H1 (cell line): ENCODE measurements at regions not wholly inside any gene's neighbourhood (a gene's known extent, or its start where the extent isn't known, plus 50 kb on each side); places are given as distances from the start of the nearest gene placed in this dataset.

ENCODE experiments used
- CTCF ChIA-PET: fragments of 300-600 bp; sonication (Branson Sonifier 250); formaldehyde crosslinking; loops from one replicate; lab custom pipeline; 2021; ENCODE audit not compliant: partially characterized antibody; lab: Charles Lee
- POLR2A ChIA-PET: fragments of 300-600 bp; sonication (Branson Sonifier 250); formaldehyde crosslinking; loops from one replicate; lab custom pipeline; 2021; ENCODE audit warnings: inconsistent platforms; ENCODE audit not compliant: partially characterized antibody; lab: Charles Lee
- DNase-seq, 2 experiments: peaks; one replicate each; pipeline versions ENCODE4 v3.0.0 to v3.0.0-alpha.2; 2010 to 2022; ENCODE audit warnings: low spot score in 2 of 2, low read depth in 1 of 2, mixed read lengths in 1 of 2
- FAIRE-seq: peaks from 2 replicates; lab custom pipeline; 2011; peaks lifted over from hg19 to GRCh38; lab: Jason Lieb, UNC
- H2AFZ ChIP-seq: 2 replicates; pipeline ENCODE4 v1.8.1; 2012; ENCODE audit warnings: low read length, inconsistent platforms
- H2AK5ac ChIP-seq: 2 replicates; pipeline ENCODE4 v1.6.1; 2013; ENCODE audit warnings: low read depth, low read length
- H2BK120ac ChIP-seq: replicated peaks from 2 replicates; pipeline ENCODE3; 2013; ENCODE audit warnings: low read depth, low read length, inconsistent platforms
- H2BK12ac ChIP-seq: 2 replicates; pipeline ENCODE4 v1.6.1; 2013; ENCODE audit warnings: low read depth, low read length
- H2BK15ac ChIP-seq: 2 replicates; pipeline ENCODE4 v1.6.1; 2013; ENCODE audit warnings: low read length
- H2BK20ac ChIP-seq: 2 replicates; pipeline ENCODE4 v1.6.1; 2013; ENCODE audit warnings: low read length
- H2BK5ac ChIP-seq: 2 replicates; pipeline ENCODE4 v1.6.1; 2013; ENCODE audit warnings: low read depth, low read length
- H3K14ac ChIP-seq: 2 replicates; pipeline ENCODE4 v1.6.1; 2013; ENCODE audit warnings: inconsistent platforms; ENCODE audit not compliant: insufficient read length
- H3K18ac ChIP-seq: 2 replicates; pipeline ENCODE4 v1.6.1; 2013; ENCODE audit warnings: low read length; ENCODE audit errors: extremely low read depth
- H3K23ac ChIP-seq: 2 replicates; pipeline ENCODE4 v1.6.1; 2013; ENCODE audit warnings: inconsistent platforms; ENCODE audit not compliant: insufficient read length
- H3K23me2 ChIP-seq: 2 replicates; pipeline ENCODE4 v1.6.1; 2013; ENCODE audit warnings: low read depth, low read length
- H3K27ac ChIP-seq: 2 replicates; pipeline ENCODE4 v1.6.1; 2011; ENCODE audit warnings: low read depth, low read length, inconsistent platforms
- H3K27me3 ChIP-seq, 4 experiments: replicated peaks in 1 of 4; 1 replicate in 1 of 4; 2 replicates in 3 of 4; pipeline versions ENCODE4 v1.6.1 to v1.8.1; 2011 to 2013; ENCODE audit warnings: low read length in 3 of 4, mild to moderate bottlenecking in 3 of 4, inconsistent platforms in 2 of 4, mixed read lengths in 2 of 4, moderate library complexity in 1 of 4; ENCODE audit not compliant: control insufficient read depth in 3 of 4, insufficient read depth in 3 of 4; ENCODE audit errors: extremely low read depth in 1 of 4
- H3K36me3 ChIP-seq, 4 experiments: 2 replicates each; pipeline versions ENCODE4 v1.6.1 to v1.8.1; 2011 to 2013; ENCODE audit warnings: mild to moderate bottlenecking in 4 of 4, low read length in 3 of 4, moderate library complexity in 2 of 4, control low read depth in 1 of 4, inconsistent platforms in 1 of 4; ENCODE audit not compliant: insufficient read depth in 4 of 4, control insufficient read depth in 2 of 4
- H3K4ac ChIP-seq: replicated peaks from 2 replicates; pipeline ENCODE3; 2013; ENCODE audit warnings: low read length, low read depth, mixed read lengths, inconsistent platforms; ENCODE audit not compliant: insufficient read length
- H3K4me1 ChIP-seq, 4 experiments: replicated peaks in 1 of 4; 1 replicate in 1 of 4; 2 replicates in 3 of 4; pipeline versions ENCODE4 v1.6.1 to v1.8.1; 2011 to 2013; ENCODE audit warnings: low read length in 3 of 4, inconsistent platforms in 2 of 4, mixed read lengths in 1 of 4; ENCODE audit not compliant: insufficient read depth in 4 of 4, control insufficient read depth in 3 of 4
- H3K4me2 ChIP-seq, 2 experiments: 2 replicates each; pipeline versions ENCODE4 v1.6.1 to v1.8.1; 2011 to 2013; ENCODE audit warnings: low read depth in 2 of 2, low read length in 2 of 2, control low read depth in 1 of 2, inconsistent platforms in 1 of 2, mild to moderate bottlenecking in 1 of 2; ENCODE audit not compliant: insufficient read depth in 1 of 2
- H3K4me3 ChIP-seq, 4 experiments: fragments of 200-600, 300-600 bp in 1 of 4; sonication (generic), shearing (Covaris generic), sonication (Bioruptor Twin) in 1 of 4; 2 replicates each; pipeline versions ENCODE4 v1.5.1 to v1.8.1; 2011 to 2016; ENCODE audit warnings: low read length in 4 of 4, low read depth in 3 of 4, control low read depth in 2 of 4, inconsistent platforms in 2 of 4, mild to moderate bottlenecking in 2 of 4, mixed read lengths in 1 of 4, moderate library complexity in 1 of 4; ENCODE audit not compliant: insufficient read depth in 2 of 4; ENCODE audit errors: extremely low read depth in 1 of 4
- H3K56ac ChIP-seq: replicated peaks from 2 replicates; pipeline ENCODE3; 2013; ENCODE audit warnings: low read depth, mild to moderate bottlenecking, mixed read lengths, low read length, inconsistent platforms; ENCODE audit not compliant: insufficient read length
- H3K79me1 ChIP-seq: 2 replicates; pipeline ENCODE4 v1.6.1; 2013; ENCODE audit warnings: low read depth, low read length, control low read depth
- H3K79me2 ChIP-seq, 2 experiments: 2 replicates each; pipeline versions ENCODE4 v1.6.1 to v1.8.1; 2012 to 2013; ENCODE audit warnings: low read length in 2 of 2, mild to moderate bottlenecking in 2 of 2, inconsistent platforms in 1 of 2; ENCODE audit not compliant: insufficient read depth in 2 of 2, control insufficient read depth in 1 of 2
- H3K9ac ChIP-seq, 4 experiments: replicated peaks in 1 of 4; 1 replicate in 1 of 4; 2 replicates in 3 of 4; pipeline versions ENCODE4 v1.6.1 to v1.8.1; 2011 to 2013; ENCODE audit warnings: low read depth in 3 of 4, low read length in 3 of 4, control low read depth in 2 of 4, mild to moderate bottlenecking in 2 of 4, moderate library complexity in 2 of 4, inconsistent platforms in 1 of 4; ENCODE audit errors: extremely low read depth in 1 of 4
- H3K9me3 ChIP-seq, 2 experiments: 2 replicates each; pipeline versions ENCODE4 v1.6.1 to v1.8.1; 2012 to 2013; ENCODE audit warnings: mild to moderate bottlenecking in 2 of 2, moderate library complexity in 2 of 2, control low read depth in 1 of 2, inconsistent platforms in 1 of 2, low read depth in 1 of 2, low read length in 1 of 2, mixed read lengths in 1 of 2; ENCODE audit not compliant: insufficient read depth in 2 of 2
- H4K20me1 ChIP-seq, 2 experiments: replicated peaks in 1 of 2; 2 replicates each; pipeline versions ENCODE3 to v1.8.1; 2011 to 2013; ENCODE audit warnings: inconsistent platforms in 2 of 2, low read length in 2 of 2, mild to moderate bottlenecking in 1 of 2; ENCODE audit not compliant: insufficient read depth in 2 of 2, control insufficient read depth in 1 of 2
- H4K5ac ChIP-seq: 2 replicates; pipeline ENCODE4 v1.6.1; 2013; ENCODE audit warnings: low read length, low read depth, mixed read lengths, inconsistent platforms; ENCODE audit not compliant: insufficient read length
- H4K8ac ChIP-seq: 2 replicates; pipeline ENCODE4 v1.8.0; 2013; ENCODE audit warnings: mild to moderate bottlenecking, moderate library complexity, low read length, inconsistent platforms; ENCODE audit not compliant: insufficient read depth; ENCODE audit errors: extremely low read depth
- H4K91ac ChIP-seq: replicated peaks from 2 replicates; pipeline ENCODE3; 2013; ENCODE audit warnings: low read length, mixed read lengths, inconsistent platforms; ENCODE audit not compliant: insufficient read length
- CTCF ChIP-seq, 3 experiments: IDR thresholded peaks; 1 replicate in 2 of 3; 2 replicates in 1 of 3; pipeline versions ENCODE4 v1.5.1 to v1.6.1; 2011; ENCODE audit warnings: low read length in 3 of 3, mild to moderate bottlenecking in 3 of 3, inconsistent platforms in 2 of 3, low read depth in 1 of 3, moderate library complexity in 1 of 3; ENCODE audit not compliant: insufficient read depth in 1 of 3; ENCODE audit errors: control extremely low read depth in 1 of 3
- KDM5A ChIP-seq: fragments of 200-600 bp; IDR thresholded peaks from 2 replicates; pipeline ENCODE4 v1.7.1; 2012; ENCODE audit warnings: mild to moderate bottlenecking, low read length, inconsistent platforms, mixed read lengths
- USF2 ChIP-seq: IDR thresholded peaks from 2 replicates; pipeline ENCODE4 v1.6.1; 2011; ENCODE audit warnings: low read length, improper control_type of control experiment
- ZNF274 ChIP-seq: IDR thresholded peaks from 2 replicates; pipeline ENCODE4 v1.7.0; 2012; ENCODE audit warnings: low read length, borderline replicate concordance; ENCODE audit errors: extremely low read depth
- whole genome bisulfite sequencing, 2 experiments: shearing (Covaris generic) in 1 of 2; methylation state at CpG; one replicate each; pipeline versions ENCODE4 v1.1.6 to v1.1.7; 2013 to 2015; ENCODE audit warnings: low lambda C conversion rate in 2 of 2, mixed read lengths in 2 of 2, inconsistent platforms in 1 of 2, low coverage in 1 of 2, missing lambda C conversion rate in 1 of 2; ENCODE audit not compliant: insufficient replicate concordance in 2 of 2, insufficient coverage in 1 of 2, insufficient read length in 1 of 2; ENCODE audit errors: extremely low coverage in 1 of 2, missing lambda C conversion rate in 1 of 2; 5-methylcytosine and 5-hydroxymethylcytosine counted together

GRCh38 chr9:21568484-21568883 lies 86.4 kb upstream of the IFNE start:
- H3K4me3 ChIP-seq, result no peak overlapping the region
- H2BK5ac ChIP-seq, result no peak overlapping the region
- POLR2A ChIA-PET, result interaction anchor here (1.0 to 2.4 kb wide), 2 partner anchors 9 kb away, joined by 3 to 8 read pairs; no protein-coding TSS in a partner anchor
- CTCF ChIA-PET, result interaction anchor here (0.5 kb wide), 1 partner anchor 297 kb away, joined by 3 read pairs; no protein-coding TSS in a partner anchor
- no peak for FAIRE-seq
- H3K4ac ChIP-seq, result no peak overlapping the region
- H2BK15ac ChIP-seq, result no peak overlapping the region
- no peak overlapping the region for H4K91ac ChIP-seq
- no peak overlapping the region for H2BK12ac ChIP-seq
- H3K23ac ChIP-seq, result no peak overlapping the region
- no peak overlapping the region for H3K27ac ChIP-seq
- DNase-seq, result no peak
- H3K9me3 ChIP-seq, result no peaks in the 10 kb centered on the region
- H3K4me2 ChIP-seq, result no peak overlapping the region
- H2BK120ac ChIP-seq, result no peak overlapping the region
- H3K9ac ChIP-seq, result no peak overlapping the region
- no peaks in the 10 kb centered on the region for H3K79me2 ChIP-seq
- no peaks in the 10 kb centered on the region for H4K20me1 ChIP-seq
- H2AFZ ChIP-seq, result no peak overlapping the region
- no peaks in the 10 kb centered on the region for H3K23me2 ChIP-seq
- H3K18ac ChIP-seq, result no peak overlapping the region
- H3K27me3 ChIP-seq, result no peaks in the 10 kb centered on the region
- H3K36me3 ChIP-seq, result no peaks in the 10 kb centered on the region
- H4K8ac ChIP-seq, result no peak overlapping the region
- 86% methylated on average over 3 of the region's 3 CpGs; no CpG with 5 or more reads in 1 of the 2 experiments for WGBS, 2 experiments
- H2AK5ac ChIP-seq, result no peak overlapping the region
- no peak overlapping the region for H4K5ac ChIP-seq
- no peaks in the 10 kb centered on the region for H3K79me1 ChIP-seq
- H3K56ac ChIP-seq, result no peak overlapping the region
- no peak overlapping the region for H2BK20ac ChIP-seq
- peaks cover 0 to 2% (median 0%) of the 10 kb centered on the region in 4 experiments; a peak in 1 of 7 replicates for H3K4me1 ChIP-seq
- no peak overlapping the region for H3K14ac ChIP-seq
- TF ChIP-seq CTCF (IDR thresholded peaks at IDR 0.05; ENCODE audit: control extremely low read depth in 1 of 3, insufficient read depth in 1 of 3, low read depth in 1 of 3, low read length in 3 of 3) (no peak), ZNF274 (no peak), USF2 (no peak), KDM5A (no peak)
